Activated CD8-positive, alpha-beta T cell treated with anti-CD3 and anti-CD28 coated beads for 36 hours (primary cell): ENCODE measurements at regions not wholly inside any gene's neighbourhood (a gene's known extent, or its start where the extent isn't known, plus 50 kb on each side); places are given as distances from the start of the nearest gene placed in this dataset.
"Not testable (repeated sequence)": the region's sequence is repeated elsewhere in the genome, so short reads cannot be mapped to it uniquely, and the experiment has no call there.

Experiments
- ATAC-seq: fragments of 200-7000 bp; cut with Tn5 transposase; one replicate; pipeline ENCODE4 v1.10.0; 2021; ENCODE audit warnings: mild to moderate bottlenecking, moderate library complexity
- CTCF ChIA-PET: fragments of 350-600 bp; sonication (Branson Sonifier 250); formaldehyde crosslinking; loops from one replicate; lab custom pipeline; 2021; ENCODE audit warnings: antibody characterized with exemption; lab: Charles Lee
- POLR2A ChIA-PET: fragments of 350-600 bp; sonication (Branson Sonifier 250); formaldehyde crosslinking; loops from one replicate; lab custom pipeline; 2021; ENCODE audit warnings: antibody characterized with exemption; lab: Charles Lee
- DNase-seq: peaks from one replicate; pipeline ENCODE4 v3.0.0-alpha.2; 2020
- H3K27ac Mint-ChIP-seq: one replicate; pipeline ENCODE4 v1.8.0; 2021; ENCODE audit warnings: mild to moderate bottlenecking, mixed read lengths
- H3K27me3 Mint-ChIP-seq: one replicate; pipeline ENCODE4 v1.8.0; 2021; ENCODE audit warnings: mixed read lengths
- H3K36me3 Mint-ChIP-seq: one replicate; pipeline ENCODE4 v1.8.0; 2021; ENCODE audit warnings: low read depth, mixed read lengths
- H3K4me1 Mint-ChIP-seq: one replicate; pipeline ENCODE4 v1.8.0; 2021; ENCODE audit warnings: low read depth, mixed read lengths
- H3K4me3 Mint-ChIP-seq: one replicate; pipeline ENCODE4 v1.8.0; 2021; ENCODE audit warnings: mild to moderate bottlenecking, moderate library complexity, mixed read lengths
- H3K9me3 Mint-ChIP-seq: one replicate; pipeline ENCODE4 v1.8.0; 2021; ENCODE audit warnings: mixed read lengths
- CTCF ChIP-seq: fragments of 200-600 bp; IDR thresholded peaks from one replicate; pipeline ENCODE4 v1.8.0; 2022; ENCODE audit warnings: antibody characterized with exemption, mild to moderate bottlenecking
- intact Hi-C: fragments of 100-400 bp; cut with micrococcal nuclease; formaldehyde crosslinking; loops from one replicate; pipeline ENCODE4 v1.10.0; 2022

- Mint-ChIP-seq H3K27ac (no peak overlapping the region), H3K36me3 (no peaks in the 10 kb centered on the region), H3K4me3 (no peak overlapping the region), H3K27me3 (no peaks in the 10 kb centered on the region), H3K4me1 (peaks cover 2% of the 10 kb centered on the region), H3K9me3 (no peaks in the 10 kb centered on the region)
- ChIA-PET POLR2A (no interaction called here), CTCF (no interaction called here)
- ATAC-seq (no peak), DNase-seq (no peak)
- intact Hi-C loops = no loop called here
- TF ChIP-seq CTCF = no peak
These were observed 136.9 kb upstream of the HNRNPU start for GRCh38 chr1:245001252-245001651.

- ChIA-PET CTCF (no interaction called here), POLR2A (no interaction called here)
- intact Hi-C loops = no loop called here
- H3K27me3 Mint-ChIP-seq = no peaks in the 10 kb centered on the region
- DNase-seq (no peak), ATAC-seq (no peak)
- no peak overlapping the region for H3K4me3 Mint-ChIP-seq
- H3K36me3 Mint-ChIP-seq = no peaks in the 10 kb centered on the region
- H3K4me1 Mint-ChIP-seq = peaks cover 2% of the 10 kb centered on the region
- no peak overlapping the region for H3K27ac Mint-ChIP-seq
- no peak for TF ChIP-seq CTCF
- H3K9me3 Mint-ChIP-seq = no peaks in the 10 kb centered on the region
These were observed 136.5 kb upstream of the HNRNPU start for GRCh38 chr1:245000872-245001188.

GRCh38 chr1:244999644-245000043 is 135.3 kb upstream of the HNRNPU start:
- H3K27me3 Mint-ChIP-seq, DNase-seq, H3K4me1 Mint-ChIP-seq, H3K4me3 Mint-ChIP-seq, H3K27ac Mint-ChIP-seq, H3K36me3 Mint-ChIP-seq, POLR2A ChIA-PET, H3K9me3 Mint-ChIP-seq, intact Hi-C loops, CTCF ChIA-PET, ATAC-seq: not testable (repeated sequence)

GRCh38 chr1:244998717-244999346 is 134.5 kb upstream of the HNRNPU start:
- TF ChIP-seq CTCF = no peak
- ChIA-PET CTCF (interaction anchor here (0.9 kb wide), 1 partner anchor 43 kb away, joined by 3 read pairs; no protein-coding TSS in a partner anchor), POLR2A (no interaction called here)
- H3K27ac Mint-ChIP-seq = no peak overlapping the region
- H3K36me3 Mint-ChIP-seq = no peaks in the 10 kb centered on the region
- peaks cover 2% of the 10 kb centered on the region for H3K4me1 Mint-ChIP-seq
- ATAC-seq (no peak), DNase-seq (no peak)
- intact Hi-C loops = no loop called here
- H3K9me3 Mint-ChIP-seq = no peaks in the 10 kb centered on the region
- H3K27me3 Mint-ChIP-seq = no peaks in the 10 kb centered on the region
- H3K4me3 Mint-ChIP-seq = no peak overlapping the region

GRCh38 chr1:244995602-244996400 is 131.5 kb upstream of the HNRNPU start:
- no peak for TF ChIP-seq CTCF
- intact Hi-C loops = no loop called here
- Mint-ChIP-seq H3K36me3 (no peaks in the 10 kb centered on the region), H3K27me3 (no peaks in the 10 kb centered on the region), H3K4me3 (no peak overlapping the region), H3K27ac (no peak overlapping the region), H3K4me1 (peaks cover 2% of the 10 kb centered on the region), H3K9me3 (no peaks in the 10 kb centered on the region)
- ChIA-PET POLR2A (interaction anchor here (0.7 kb wide), 1 partner anchor 362 kb away, joined by 3 read pairs; no protein-coding TSS in a partner anchor), CTCF (no interaction called here)
- ATAC-seq (no peak), DNase-seq (no peak)
